ENCODE measurements at regions not wholly inside any gene's neighbourhood (a gene's known extent, or its start where the extent isn't known, plus 50 kb on each side); places are given as distances from the start of the nearest gene placed in this dataset.
A peak's percentile ranks its signal among the peaks of the same experiment; 100 is the strongest.

DNA sequence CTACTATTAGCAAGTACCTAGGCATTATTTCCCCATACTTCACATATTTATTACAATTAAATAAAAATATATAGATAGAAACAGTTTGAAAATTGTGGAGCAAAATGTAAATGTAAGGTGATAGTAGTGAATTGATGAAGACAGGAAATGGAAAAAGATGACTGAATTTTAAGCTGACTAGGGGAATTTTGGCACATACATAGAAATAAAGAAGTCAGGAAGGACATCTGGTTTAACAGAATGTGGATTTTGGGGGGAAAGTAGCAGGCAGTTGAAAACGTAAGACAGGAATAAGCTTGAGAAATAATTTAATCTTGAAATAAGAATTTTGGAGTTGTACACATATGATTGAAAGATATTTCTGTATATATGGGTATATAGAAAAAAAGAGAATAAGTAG lies 701.7 kb upstream of the CITED2 start:
- BruUV-seq (replicated peaks), result no TSS peak
- TF ChIP-seq TAF9B (IDR thresholded peaks at IDR 0.05; ENCODE audit: partially characterized antibody), result no peak
- TF ChIP-seq CBX3 (IDR thresholded peaks at IDR 0.05; ENCODE audit: borderline replicate concordance in 1 of 2, low read length in 2 of 2), result no peak
- no peak for TF ChIP-seq HCFC1 (IDR thresholded peaks at IDR 0.05; ENCODE audit: low read depth, low read length)
- TF ChIP-seq E2F4 (CRISPR knock-in tag; IDR thresholded peaks at IDR 0.05; ENCODE audit: low read depth), result no peak
- peak; percentile 39; the same call in 1 of the 2 replicates for TF ChIP-seq MAFF (IDR thresholded peaks at IDR 0.05; ENCODE audit: low read length)
- TF ChIP-seq, protein P1, sequence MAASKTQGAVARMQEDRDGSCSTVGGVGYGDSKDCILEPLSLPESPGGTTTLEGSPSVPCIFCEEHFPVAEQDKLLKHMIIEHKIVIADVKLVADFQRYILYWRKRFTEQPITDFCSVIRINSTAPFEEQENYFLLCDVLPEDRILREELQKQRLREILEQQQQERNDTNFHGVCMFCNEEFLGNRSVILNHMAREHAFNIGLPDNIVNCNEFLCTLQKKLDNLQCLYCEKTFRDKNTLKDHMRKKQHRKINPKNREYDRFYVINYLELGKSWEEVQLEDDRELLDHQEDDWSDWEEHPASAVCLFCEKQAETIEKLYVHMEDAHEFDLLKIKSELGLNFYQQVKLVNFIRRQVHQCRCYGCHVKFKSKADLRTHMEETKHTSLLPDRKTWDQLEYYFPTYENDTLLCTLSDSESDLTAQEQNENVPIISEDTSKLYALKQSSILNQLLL (CRISPR knock-in tag; IDR thresholded peaks at IDR 0.05; ENCODE audit: borderline replicate concordance), result no peak
- peak; percentile 56; the same call in 1 of the 2 replicates for TF ChIP-seq C11orf30 (IDR thresholded peaks at IDR 0.05; ENCODE audit: low read depth)
- TF ChIP-seq BRD9 (IDR thresholded peaks at IDR 0.05; ENCODE audit: low read depth, partially characterized antibody), result no peak
- TF ChIP-seq ZNF584 (CRISPR knock-in tag; IDR thresholded peaks at IDR 0.05; ENCODE audit: low read depth), result no peak
- TF ChIP-seq WHSC1 (IDR thresholded peaks at IDR 0.05; ENCODE audit: low read length), result no peak
- TF ChIP-seq, protein P2, sequence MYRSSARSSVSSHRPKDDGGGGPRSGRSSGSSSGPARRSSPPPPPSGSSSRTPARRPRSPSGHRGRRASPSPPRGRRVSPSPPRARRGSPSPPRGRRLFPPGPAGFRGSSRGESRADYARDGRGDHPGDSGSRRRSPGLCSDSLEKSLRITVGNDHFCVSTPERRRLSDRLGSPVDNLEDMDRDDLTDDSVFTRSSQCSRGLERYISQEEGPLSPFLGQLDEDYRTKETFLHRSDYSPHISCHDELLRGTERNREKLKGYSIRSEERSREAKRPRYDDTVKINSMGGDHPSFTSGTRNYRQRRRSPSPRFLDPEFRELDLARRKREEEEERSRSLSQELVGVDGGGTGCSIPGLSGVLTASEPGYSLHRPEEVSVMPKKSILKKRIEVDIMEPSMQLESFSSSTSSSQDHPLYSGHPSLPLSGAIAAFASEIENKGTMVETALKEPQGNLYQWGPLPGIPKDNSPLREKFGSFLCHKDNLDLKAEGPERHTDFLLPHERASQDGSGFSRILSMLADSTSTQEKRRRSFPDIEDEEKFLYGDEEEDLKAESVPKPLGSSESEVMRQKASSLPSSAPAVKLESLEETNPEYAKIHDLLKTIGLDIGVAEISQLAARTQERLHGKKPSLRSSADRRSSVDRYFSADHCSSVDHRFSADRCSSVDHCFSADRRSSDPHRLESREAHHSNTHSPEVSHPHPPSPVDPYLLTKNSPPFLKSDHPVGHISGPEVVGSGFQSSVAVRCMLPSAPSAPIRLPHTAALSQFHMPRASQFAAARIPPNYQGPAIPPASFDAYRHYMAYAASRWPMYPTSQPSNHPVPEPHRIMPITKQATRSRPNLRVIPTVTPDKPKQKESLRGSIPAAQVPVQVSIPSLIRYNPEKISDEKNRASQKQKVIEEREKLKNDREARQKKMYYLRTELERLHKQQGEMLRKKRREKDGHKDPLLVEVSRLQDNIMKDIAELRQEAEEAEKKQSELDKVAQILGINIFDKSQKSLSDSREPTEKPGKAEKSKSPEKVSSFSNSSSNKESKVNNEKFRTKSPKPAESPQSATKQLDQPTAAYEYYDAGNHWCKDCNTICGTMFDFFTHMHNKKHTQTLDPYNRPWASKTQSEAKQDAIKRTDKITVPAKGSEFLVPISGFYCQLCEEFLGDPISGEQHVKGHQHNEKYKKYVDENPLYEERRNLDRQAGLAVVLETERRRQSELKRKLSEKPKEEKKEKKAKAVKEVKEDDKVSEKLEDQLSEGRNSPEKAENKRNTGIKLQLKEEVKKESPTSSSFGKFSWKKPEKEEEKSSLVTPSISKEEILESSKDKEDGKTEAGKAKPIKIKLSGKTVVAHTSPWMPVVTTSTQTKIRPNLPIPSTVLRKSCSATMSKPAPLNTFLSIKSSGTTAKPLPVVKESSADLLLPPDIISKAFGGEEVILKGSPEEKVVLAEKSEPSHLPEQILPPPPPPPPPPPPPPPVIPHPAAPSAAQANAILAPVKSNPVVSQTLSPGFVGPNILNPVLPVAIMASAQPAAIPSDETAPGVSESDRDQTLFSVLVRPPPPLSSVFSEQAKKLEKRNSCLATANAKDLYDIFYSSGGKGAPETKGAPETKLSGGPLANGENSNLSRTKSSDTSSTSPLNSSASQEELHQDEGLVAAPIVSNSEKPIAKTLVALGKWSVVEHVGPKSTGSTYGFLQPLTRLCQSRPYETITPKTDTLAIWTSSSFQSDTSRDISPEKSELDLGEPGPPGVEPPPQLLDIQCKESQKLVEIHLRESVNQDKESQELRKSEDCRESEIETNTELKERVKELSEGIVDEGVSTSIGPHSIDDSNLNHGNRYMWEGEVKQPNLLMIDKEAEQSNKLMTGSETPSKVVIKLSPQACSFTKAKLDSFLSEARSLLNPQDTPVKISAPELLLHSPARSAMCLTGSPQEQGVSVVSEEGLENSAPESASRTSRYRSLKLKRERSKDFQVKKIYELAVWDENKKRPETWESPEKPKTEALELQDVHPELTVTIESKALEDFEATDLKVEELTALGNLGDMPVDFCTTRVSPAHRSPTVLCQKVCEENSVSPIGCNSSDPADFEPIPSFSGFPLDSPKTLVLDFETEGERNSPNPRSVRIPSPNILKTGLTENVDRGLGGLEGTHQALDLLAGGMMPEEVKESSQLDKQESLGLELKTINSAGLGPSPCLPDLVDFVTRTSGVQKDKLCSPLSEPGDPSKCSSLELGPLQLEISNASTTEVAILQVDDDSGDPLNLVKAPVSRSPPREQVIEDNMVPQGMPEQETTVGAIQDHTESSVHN (IDR thresholded peaks at IDR 0.05; ENCODE audit: borderline replicate concordance in 1 of 2, low read depth in 1 of 2), result no peak

More for the DNA sequence above, 701.7 kb upstream of the CITED2 start:
- no peaks in the 10 kb centered on the region for H3K9me3 ChIP-seq (replicated peaks; ENCODE audit: control insufficient read depth, insufficient read depth, low read depth, low read length)
- no peaks in the 10 kb centered on the region for H3K9me1 ChIP-seq (ENCODE audit: control insufficient read depth, insufficient read depth, low read length)
- DNase-seq (ENCODE audit: extremely low read depth in 1 of 4, low spot score in 3 of 4) (no peak), FAIRE-seq (no peak), ATAC-seq (no peak)
- no peaks in the 10 kb centered on the region for H3K79me2 ChIP-seq (ENCODE audit: control insufficient read depth, insufficient read depth, low read length)
- no peaks in the 10 kb centered on the region for H3K4me1 ChIP-seq (replicated peaks in 1 of 2; ENCODE audit: control insufficient read depth in 2 of 2, insufficient read depth in 2 of 2, low read length in 2 of 2)
- H3K4me2 ChIP-seq (ENCODE audit: insufficient read depth, low read length), result no peak overlapping the region
- no peaks in the 10 kb centered on the region for H3K27me3 ChIP-seq (ENCODE audit: control insufficient read depth in 2 of 2, insufficient read depth in 2 of 2, low read length in 2 of 2)
- H3K4me3 ChIP-seq, result no peak overlapping the region
- H4K20me1 ChIP-seq (replicated peaks; ENCODE audit: control insufficient read depth, insufficient read depth, low read length), result no peaks in the 10 kb centered on the region
- POLR2A ChIA-PET, result interaction anchor here (0.7 kb wide), 1 partner anchor 10 kb away, joined by 4 read pairs; no protein-coding TSS in a partner anchor
- no peak overlapping the region for H3K9ac ChIP-seq (ENCODE audit: insufficient read depth in 1 of 2, low read depth in 2 of 2, low read length in 2 of 2)
- no peaks in the 10 kb centered on the region for H3K36me3 ChIP-seq (ENCODE audit: control insufficient read depth, insufficient read depth, low read length)
- no peak overlapping the region for H2AFZ ChIP-seq (ENCODE audit: low read depth, low read length)
- no peak overlapping the region for H3K27ac ChIP-seq (ENCODE audit: extremely low read depth, low read depth, low read length)
- in situ Hi-C loops (cut with MboI), result no loop called here
- 0% methylated on average over 1 of the region's 1 CpG for WGBS (ENCODE audit: insufficient coverage, low coverage, missing lambda C conversion rate)
- intact Hi-C loops (cut with micrococcal nuclease), result no loop called here
- CTCF ChIA-PET (ENCODE audit: low intra/inter-chr PET ratio), result no interaction called here

Measured in K562 (cell line).